ENCODE measurements at regions not wholly inside any gene's neighbourhood (a gene's known extent, or its start where the extent isn't known, plus 50 kb on each side); places are given as distances from the start of the nearest gene placed in this dataset.
"Not testable (repeated sequence)": the region's sequence is repeated elsewhere in the genome, so short reads cannot be mapped to it uniquely, and the experiment has no call there.

- DNase-seq, result no peak
Measured at GRCh38 chr17:34771891-34772290, 189.4 kb downstream of the CCT6B start.

GRCh38 chr17:34770586-34770985 is 190.7 kb downstream of the CCT6B start:
- DNase-seq, result no peak

DNA sequence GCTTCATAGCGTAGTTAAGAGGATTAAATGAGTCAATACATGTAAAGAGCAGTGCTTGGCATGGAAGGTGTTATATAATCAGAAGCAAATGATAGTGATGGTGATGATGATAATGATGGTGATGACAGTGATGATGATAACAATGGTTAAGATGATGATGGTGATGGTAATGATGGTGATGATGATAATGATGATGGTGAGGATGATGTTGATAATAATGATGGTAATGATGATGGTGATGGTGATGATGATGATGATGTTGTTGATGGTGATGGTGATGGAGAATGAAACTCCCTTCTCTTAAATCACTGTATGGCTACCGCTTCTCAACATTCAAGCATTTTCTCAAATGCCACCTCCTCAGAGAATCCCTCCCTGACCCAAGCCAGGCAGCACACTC is 190.5 kb downstream of the TMEM132E start:
- no peak for DNase-seq

- no peak for DNase-seq
Measured at GRCh38 chr17:34769049-34769448, 189.7 kb downstream of the TMEM132E start.

- no peak for DNase-seq
Measured at GRCh38 chr17:34765291-34765690, 185.9 kb downstream of the TMEM132E start.

GRCh38 chr17:34764716-34765115 is 185.3 kb downstream of the TMEM132E start:
- DNase-seq, result no peak

DNA sequence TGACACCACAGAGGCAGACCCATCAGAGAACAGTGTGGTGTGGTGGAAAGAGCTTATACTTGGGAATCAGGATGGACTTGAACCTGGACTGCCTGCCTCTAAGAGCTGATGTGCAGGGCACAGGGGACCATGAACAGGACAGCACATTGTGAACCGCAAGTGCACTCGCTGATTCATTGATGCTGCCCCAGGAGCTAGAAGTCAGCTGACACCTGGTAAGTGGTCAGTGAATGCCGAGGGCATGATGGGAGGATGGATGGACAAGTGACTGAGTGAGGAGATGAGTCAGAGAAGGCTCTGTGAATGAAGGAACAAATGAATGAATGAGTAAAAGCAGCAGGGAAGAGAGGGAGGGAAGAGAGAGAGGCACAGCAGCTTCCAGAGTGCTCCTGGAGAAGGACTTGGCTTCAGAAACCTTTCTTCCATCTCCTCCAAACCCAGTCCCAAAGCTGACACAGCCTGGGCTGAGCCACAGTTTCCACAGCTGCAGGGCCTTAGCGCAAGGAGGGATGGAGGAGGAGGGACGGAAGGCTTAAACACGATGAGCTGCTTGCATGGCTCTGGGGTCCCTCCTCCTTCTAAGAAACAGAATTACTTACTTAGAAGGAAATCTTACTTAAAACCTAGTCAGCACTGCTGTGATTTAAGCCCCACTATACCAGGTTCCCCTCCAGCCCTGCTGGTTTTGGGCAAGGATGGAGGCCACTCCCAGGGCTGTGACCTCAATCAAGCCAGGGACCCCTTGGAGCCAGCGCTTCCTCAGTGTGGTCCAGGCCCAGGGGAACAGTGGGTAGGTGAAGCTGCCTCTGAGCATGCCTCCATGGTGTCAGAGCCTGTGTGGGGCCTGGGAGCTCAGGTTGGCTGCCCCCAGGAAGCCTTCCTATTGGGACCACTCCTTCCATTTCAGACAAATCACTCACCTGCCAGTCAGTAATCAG is 184.6 kb downstream of the TMEM132E start:
- DNase-seq, result no peak

GRCh38 chr17:34762078-34762477 is 182.7 kb downstream of the TMEM132E start:
- no peak for DNase-seq

GRCh38 chr17:34761646-34762045 is 182.3 kb downstream of the TMEM132E start:
- peak; percentile 23 for DNase-seq

DNA sequence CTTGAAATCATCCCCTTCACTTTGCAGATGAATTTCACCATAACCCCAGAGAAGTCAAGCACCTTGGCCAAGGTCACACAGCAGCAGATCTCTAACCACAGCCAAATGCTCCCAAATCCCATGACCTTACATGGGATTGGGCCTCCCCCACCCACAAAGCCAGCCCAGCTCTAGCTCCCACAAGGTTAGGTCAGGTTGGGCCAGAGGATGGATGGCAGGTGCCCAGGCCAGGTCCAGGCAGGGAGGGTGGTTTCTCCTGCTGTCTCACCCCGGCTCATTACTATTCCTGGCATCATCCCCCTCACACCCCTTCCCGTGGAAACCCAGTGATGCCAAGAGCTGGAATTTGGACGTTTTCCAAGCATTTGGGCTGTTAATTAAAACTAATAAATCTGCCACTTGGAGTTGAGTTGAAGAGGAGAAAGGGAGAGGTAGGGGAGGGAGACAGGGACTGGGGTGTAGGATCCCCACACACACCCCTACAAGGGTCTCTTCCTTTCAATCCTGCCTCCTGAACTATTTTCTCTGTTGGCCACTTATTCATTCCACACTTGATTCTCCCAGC is 181.6 kb downstream of the TMEM132E start:
- DNase-seq, result no peak

- DNase-seq, result no peak
Measured at GRCh38 chr17:34758718-34759117, 179.3 kb downstream of the TMEM132E start.

- DNase-seq, result no peak
Measured at GRCh38 chr17:34758316-34758715, 178.9 kb downstream of the TMEM132E start.

GRCh38 chr17:34757611-34758010 is 178.2 kb downstream of the TMEM132E start:
- DNase-seq, result no peak

DNA sequence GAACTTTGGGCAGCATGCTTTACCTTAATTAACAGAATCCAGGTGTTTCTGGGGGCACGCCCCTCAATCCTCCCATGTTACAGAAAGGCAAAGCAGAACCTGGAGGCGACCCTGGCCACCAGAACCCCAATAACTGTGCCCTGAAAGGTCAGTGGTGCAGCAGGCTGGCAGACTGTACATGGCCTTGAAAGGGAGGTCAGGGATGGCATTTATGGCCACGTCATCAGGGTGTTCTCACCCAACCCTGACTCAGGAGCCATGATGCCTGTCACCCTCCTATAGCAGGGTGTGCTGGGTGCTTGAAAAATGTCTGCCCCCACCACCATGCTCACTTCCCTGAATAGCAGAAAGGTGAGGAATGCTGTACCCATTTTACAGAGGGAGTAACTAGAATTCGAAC is 177.7 kb downstream of the TMEM132E start:
- no peak for DNase-seq

DNA sequence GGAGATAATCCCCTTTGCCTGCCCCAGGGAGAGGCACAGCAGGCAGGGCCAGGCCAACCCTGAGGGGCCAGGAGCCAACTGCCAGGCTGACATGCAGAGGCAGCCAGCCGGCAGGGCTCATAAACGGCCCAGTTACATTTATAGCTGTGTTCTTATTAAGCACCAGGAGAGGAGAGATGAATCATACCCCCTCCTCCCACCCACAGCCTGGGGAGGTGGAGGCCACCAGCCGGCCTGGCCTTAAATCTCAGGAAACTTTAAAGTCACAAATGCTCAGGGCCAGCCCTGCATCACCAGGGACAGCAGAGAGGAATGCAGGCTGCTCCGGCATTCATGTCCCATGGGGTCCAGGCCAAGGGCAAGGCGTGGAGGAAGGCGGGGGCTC is 177.2 kb downstream of the TMEM132E start:
- DNase-seq, result no peak

DNA sequence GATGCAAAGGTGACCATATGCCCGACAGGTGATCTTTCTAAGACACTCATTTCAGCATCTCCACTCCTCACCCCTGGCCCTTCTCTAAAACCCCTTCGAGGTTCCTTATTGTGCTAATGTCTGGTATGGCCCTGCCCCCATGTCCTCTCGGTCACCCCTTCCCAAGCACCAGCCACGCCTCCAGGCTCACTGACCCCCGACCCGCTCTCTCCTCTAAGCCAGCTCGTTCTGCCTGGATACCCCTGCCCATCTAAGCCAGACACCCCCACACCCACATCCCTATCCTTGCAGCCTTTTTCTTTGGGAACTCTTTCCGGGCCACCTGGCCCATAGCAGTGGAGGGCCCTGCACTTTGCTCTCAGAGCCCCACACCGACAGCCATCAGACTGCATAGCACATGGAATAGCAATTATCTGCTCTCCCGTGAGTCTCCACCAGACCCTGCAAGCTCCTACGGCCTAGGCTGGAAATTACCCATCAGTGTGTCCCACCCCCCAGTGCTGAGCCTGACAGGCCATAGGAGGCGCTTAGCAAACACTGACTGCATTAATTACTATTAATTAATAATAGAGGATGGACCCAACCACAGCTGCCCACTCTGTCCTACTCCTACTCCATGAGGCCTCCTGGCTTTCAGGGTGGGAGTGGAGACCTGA is 176.7 kb downstream of the TMEM132E start:
- DNase-seq, result no peak

DNA sequence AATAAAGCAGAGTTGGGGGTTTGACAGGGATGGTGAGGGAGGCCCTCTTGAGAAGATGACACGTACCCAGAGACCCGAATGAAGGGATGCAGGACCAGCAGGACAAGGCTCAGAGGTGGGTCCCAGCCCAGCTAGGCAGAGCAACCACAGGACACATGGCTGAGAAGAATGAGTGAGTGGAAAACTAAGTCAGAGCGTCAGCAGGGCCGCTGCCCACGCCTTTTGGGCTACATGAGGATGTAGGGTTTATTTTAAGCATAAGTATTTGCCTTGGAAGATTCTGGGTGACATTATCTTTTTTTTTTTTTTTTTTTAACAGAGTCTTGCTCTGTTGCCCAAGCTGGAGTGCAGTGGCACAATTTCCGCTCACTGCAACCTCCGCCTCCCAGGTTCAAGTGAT is 176.0 kb downstream of the TMEM132E start:
- DNase-seq, result no peak

- DNase-seq, result no peak
Measured at GRCh38 chr17:34750004-34750403, 170.6 kb downstream of the TMEM132E start.

GRCh38 chr17:34741967-34742366 is 162.6 kb downstream of the TMEM132E start:
- DNase-seq, result no peak

DNA sequence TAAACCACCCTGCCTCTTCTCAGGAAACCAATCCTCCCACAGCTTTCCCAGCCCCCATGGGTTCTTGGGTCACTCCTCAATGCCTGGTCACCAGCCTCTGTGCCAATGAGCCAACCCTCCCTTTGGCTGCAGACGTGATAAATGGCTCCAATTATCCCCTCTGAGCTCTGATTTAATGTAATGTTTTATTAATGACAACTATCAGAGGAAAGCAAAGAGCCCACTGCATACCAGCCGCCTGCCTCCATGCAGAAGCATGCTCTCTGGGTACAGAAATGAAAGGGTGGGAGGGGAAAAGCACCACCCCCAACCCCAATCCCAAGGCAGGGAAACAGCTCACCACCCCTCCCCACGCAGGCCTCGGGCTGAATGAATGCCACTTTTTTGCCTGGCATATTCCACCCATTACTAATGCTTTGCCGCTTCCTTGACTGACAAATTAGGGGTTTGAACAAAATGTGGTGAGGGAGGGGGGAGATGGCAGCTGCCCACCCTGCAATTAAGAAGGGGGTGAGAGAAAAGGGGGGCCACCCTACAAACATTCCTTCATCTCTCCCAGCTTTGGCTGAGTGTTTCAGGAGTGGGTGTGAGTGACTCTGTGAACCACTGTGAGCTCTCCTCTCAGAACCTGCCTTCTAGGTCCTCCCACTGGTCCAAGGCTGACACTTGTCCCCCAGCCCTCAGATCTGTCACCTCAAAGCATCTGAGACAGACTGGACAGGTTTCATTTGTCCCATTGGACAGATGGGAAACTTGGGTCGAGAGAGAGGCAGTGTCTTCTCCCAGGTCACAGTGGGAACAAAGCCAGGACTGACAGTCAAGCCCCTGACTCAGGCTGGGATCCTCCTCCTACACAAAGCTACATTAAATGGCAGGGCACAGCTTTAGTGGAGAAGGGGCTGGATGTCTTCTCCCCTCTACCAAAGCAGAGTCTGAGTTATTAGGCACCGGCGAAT is 161.5 kb downstream of the TMEM132E start:
- no peak for DNase-seq

DNA sequence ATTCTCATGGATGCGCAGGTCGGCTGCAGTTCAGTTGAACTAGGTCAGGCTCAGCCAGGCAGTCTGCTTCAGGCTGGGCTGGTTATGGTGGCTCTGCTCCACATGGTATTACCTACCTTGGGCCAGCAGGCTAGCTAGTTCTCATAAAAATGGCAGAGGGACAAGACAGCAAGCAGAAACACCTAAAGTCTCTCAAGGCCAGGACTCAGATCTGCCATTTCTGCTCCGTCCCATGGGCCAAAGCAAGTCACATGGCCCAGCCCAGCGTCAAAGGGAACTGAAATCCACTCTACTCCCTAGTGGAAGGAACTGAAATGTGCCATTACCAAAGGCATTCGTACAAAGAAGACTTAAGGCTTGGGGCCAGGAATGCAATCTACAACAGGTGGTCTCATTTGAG is 160.0 kb downstream of the TMEM132E start:
- DNase-seq, result no peak

GRCh38 chr17:34737673-34738072 is 158.3 kb downstream of the TMEM132E start:
- DNase-seq, result not testable (repeated sequence)

- DNase-seq, result no peak
Measured at GRCh38 chr17:34736611-34737010, 157.2 kb downstream of the TMEM132E start.
